Retina (tissue), 1 donor: ENCODE measurements at regions not wholly inside any gene's neighbourhood (a gene's known extent, or its start where the extent isn't known, plus 50 kb on each side); places are given as distances from the start of the nearest gene placed in this dataset.
"Not testable (repeated sequence)": the region's sequence is repeated elsewhere in the genome, so short reads cannot be mapped to it uniquely, and the experiment has no call there.

Source experiments
- DNase-seq: peaks from one replicate; pipeline ENCODE4 v3.0.0-alpha.2; 2016

- no peak for DNase-seq
Measured at GRCh38 chr3:193124861-193125260, 116.2 kb upstream of the PLAAT1 start.

- DNase-seq, result no peak
Measured at GRCh38 chr3:193129607-193130006, 111.4 kb upstream of the PLAAT1 start.

DNA sequence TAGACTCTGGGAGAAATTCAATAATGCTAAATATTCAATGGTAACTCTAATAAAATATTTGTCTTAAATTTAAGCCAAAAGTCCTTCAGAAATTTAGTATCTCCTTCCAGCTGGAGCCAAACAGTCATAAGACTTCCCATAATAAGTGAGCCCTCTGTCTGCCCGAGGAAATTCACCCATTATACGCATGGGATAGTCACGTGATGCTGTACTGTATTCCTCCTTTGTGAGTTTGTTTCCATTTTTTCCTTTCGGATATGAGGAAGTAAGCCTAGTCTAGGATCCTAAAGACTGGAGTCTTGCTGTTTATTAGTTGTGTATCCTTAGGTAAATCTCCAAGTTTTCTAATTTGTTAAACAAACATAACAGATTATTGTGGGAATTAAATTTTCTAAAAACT lies 110.4 kb upstream of the PLAAT1 start:
- no peak for DNase-seq

DNA sequence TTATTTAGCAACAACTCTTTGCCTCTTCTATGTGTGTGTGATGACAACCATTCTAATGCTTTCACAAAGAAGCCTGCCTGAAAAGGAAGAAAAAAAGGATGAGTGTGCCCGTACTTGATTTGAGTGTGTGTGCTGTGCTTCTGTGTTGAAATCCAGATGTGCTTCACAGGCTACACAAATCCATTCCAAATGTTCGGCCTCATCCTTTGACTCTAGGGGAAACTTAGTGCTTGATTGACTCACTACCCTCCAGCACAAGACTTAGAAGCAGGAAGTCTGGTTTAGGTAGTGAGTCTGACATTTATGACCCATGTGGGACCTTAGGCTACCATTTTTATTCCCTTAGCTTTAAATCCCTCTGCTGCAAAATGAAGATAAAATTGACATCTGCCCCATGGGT lies 108.8 kb upstream of the PLAAT1 start:
- DNase-seq, result no peak

GRCh38 chr3:193132964-193133363 lies 108.1 kb upstream of the PLAAT1 start:
- peak; percentile 14 for DNase-seq

DNA sequence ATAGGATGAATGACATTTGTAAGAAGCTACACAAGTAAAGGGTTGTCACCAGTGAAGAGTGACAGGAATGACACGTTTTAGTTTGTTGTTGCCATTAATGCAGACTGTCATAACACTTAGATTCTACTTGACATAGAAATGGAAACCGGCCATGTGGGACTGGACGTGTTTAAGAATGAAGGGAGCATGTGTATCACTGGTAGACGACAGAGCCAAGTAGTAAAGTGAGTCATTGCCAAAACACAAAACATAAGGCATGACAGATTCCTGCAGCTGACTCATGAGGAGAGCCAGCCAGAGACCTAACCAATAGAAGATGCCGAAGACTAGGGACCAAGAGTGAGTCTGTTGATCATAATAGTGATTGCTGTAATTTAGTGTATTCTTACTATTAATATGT lies 106.2 kb upstream of the PLAAT1 start:
- no peak for DNase-seq

DNA sequence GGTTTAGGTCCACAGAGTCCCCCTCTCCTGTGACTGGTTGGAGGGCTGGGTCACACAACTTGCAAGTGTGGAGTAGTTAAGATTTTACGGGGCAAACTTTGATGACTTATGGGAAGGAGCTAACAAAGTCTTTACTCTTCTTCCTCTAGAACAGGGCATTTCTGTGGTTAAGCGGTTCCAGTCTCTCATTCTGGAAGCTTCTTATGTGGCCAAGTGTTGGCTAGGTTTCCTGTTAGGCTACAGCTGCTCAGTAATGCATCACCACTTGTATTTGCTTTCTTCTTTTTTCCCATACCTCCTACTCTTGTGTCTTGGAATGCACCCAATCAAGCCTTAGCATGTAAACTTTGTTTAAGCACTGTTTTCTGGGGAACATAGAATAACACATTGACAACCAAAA lies 100.6 kb upstream of the PLAAT1 start:
- no peak for DNase-seq

GRCh38 chr3:193145248-193145647 lies 95.8 kb upstream of the PLAAT1 start:
- no peak for DNase-seq

DNA sequence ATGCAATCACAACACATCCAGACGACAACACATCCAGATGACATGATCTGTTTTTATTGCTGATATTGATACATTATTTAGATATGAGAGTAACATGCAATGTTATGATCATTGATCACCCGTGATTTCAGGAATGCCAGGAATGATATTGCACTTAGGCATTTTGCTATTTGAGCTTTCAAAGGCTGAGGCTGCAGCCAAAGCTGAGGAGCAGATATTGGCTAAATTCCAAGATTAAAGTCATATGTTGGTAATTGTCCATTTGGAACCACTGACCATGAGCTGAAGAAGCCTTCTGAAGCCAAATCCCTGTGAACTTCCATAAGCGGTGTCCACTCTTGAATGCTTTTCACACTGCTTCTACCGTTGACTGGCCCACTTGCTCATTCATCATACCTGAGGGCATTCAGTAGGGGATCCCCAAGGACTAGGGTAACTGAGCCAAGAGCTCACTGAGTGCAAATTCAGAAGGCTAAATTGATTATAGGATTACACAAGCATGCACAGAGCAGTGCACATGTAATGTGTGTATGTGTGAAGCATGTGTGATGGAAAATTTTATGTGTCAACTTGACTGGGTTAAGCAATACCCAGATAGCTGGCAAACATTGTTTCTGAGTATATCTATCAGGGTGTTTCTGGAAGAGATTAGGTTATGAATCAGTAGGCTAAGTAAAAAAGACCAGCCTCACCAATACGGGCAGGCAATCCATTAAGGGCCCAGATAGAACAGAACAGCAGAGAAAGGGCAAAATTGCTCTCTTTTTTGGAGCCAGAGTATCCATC lies 92.1 kb upstream of the PLAAT1 start:
- no peak for DNase-seq

DNA sequence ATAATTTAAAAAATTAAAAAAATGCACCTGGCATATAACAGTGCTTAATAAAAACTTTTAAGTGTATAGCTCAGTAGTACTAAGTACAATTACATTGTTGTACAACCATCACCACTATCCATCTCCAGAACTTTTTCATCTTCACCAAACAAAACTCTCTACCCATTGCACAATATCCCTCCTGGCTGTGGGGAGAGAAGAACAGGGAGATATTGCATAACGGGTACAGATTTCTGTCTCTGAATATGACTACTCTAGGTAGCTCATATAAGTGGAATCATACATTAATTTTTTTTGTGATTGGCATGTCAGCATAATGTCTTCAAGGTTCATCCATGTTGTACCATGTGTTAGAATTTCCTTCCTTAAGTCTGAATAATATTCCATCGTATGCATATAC lies 91.0 kb upstream of the PLAAT1 start:
- DNase-seq, result no peak

GRCh38 chr3:193155044-193155781 lies 85.8 kb upstream of the PLAAT1 start:
- not testable (repeated sequence) for DNase-seq

DNA sequence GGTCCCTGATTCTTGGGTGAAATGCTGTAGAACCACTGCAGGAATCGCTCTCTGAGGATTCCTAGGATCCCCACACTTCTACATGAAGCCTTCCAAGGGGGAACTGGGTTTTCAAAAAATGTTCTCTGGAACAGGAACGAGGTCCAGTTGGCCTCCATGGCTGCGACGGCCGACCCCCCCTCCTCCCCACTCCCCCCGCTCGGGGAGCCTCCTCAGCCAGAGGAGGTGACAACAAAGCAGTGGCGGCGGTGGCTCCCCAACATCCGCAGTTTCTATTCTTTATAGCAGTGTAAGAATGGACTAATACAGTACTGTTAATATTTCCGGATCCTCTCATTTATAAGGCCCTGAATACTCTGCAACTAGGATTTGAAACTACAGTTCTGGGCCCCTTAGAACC lies 84.0 kb upstream of the PLAAT1 start:
- no peak for DNase-seq

- DNase-seq, result no peak
Measured at GRCh38 chr3:193165431-193166120, 75.4 kb upstream of the PLAAT1 start.

GRCh38 chr3:193168931-193169330 lies 72.1 kb upstream of the PLAAT1 start:
- peak; percentile 7 for DNase-seq

GRCh38 chr3:193174140-193174539 lies 66.9 kb upstream of the PLAAT1 start:
- no peak for DNase-seq

GRCh38 chr3:193179332-193180012 lies 61.5 kb upstream of the PLAAT1 start:
- not testable (repeated sequence) for DNase-seq

- DNase-seq, result no peak
Measured at GRCh38 chr3:193187070-193187722, 53.8 kb upstream of the PLAAT1 start.

DNA sequence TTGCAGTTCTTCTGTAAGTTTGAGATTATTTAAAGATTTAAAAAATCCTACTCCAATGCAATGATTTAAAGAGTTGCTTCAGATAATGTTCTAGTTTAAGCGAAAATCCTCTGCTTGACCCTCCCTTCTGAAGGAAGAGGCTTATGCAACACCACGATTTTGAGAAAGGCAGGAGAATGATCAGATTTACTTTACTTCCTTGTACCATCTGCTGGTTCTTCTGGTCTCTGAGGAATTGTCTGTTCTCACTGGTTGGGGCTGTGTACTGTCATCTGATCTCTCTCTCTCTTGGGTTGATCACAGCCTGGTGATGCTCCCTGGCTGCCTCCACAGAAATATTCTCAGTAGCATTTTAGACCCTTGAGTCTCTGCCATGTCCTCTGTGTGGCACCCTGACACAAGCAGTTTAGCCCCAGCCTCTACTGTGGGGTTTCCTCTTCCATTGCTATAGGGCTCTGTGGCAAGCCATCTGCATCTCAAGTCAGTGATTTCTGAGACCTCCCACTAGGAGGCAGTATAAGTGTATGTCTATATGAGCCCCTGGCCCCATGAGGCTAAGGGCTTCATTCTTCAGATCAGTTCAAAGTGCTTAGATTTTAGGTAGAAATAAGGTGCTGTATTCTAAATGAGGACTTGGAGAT lies 50.8 kb upstream of the PLAAT1 start:
- peak; percentile 38 for DNase-seq
